Left lung (tissue), 4 donors: ENCODE measurements at regions not wholly inside any gene's neighbourhood (a gene's known extent, or its start where the extent isn't known, plus 50 kb on each side); places are given as distances from the start of the nearest gene placed in this dataset.

Experiments
- ATAC-seq: fragments of 200-7000 bp; cut with Tn5 transposase; one replicate; pipeline ENCODE4 v1.9.1; 2020; ENCODE audit warnings: moderate library complexity
- DNase-seq, 4 donors: peaks; one replicate each; pipeline ENCODE4 v3.0.0-alpha.2; 2013 to 2020
- H3K27ac ChIP-seq, 2 donors: fragments of 200-600 bp; sonication (generic) in 1 of 2; one replicate each; pipeline versions ENCODE4 v1.5.0 to v1.8.0; 2020 to 2021
- H3K27me3 ChIP-seq, 2 donors: fragments of 200-600 bp; sonication (generic) in 1 of 2; one replicate each; pipeline versions ENCODE4 v1.5.0 to v1.8.0; 2020 to 2021
- H3K36me3 ChIP-seq, 2 donors: fragments of 200-600 bp; sonication (generic) in 1 of 2; one replicate each; pipeline versions ENCODE4 v1.5.0 to v1.8.0; 2020 to 2021
- H3K4me1 ChIP-seq, 2 donors: fragments of 200-600 bp; one replicate each; pipeline ENCODE4 v1.8.0; 2021
- H3K4me3 ChIP-seq, 2 donors: fragments of 200-600 bp; sonication (generic) in 1 of 2; one replicate each; pipeline versions ENCODE4 v1.5.0 to v1.8.0; 2020 to 2021; ENCODE audit warnings: mild to moderate bottlenecking in 1 of 2
- H3K9me3 ChIP-seq, 2 donors: fragments of 200-600 bp; sonication (generic) in 1 of 2; one replicate each; pipeline versions ENCODE4 v1.5.0 to v1.8.0; 2020 to 2021
- CTCF ChIP-seq, 2 donors: fragments of 200-600 bp; sonication (generic) in 1 of 2; IDR thresholded peaks; one replicate each; pipeline versions ENCODE4 v1.5.0 to v1.8.0; 2021; ENCODE audit warnings: antibody characterized with exemption in 2 of 2
- intact Hi-C, 2 donors: fragments of 100-400 bp; cut with DNase I; formaldehyde crosslinking; loops; one replicate each; pipeline versions ENCODE4 v1.11.2 to v1.14.2; 2022
- donor health status: DM: no; HTN: yes; CAD: no.
- donor health status: DM: no; HTN: no; CAD: no.

GRCh38 chr13:22091971-22092300 lies 421.1 kb downstream of the FGF9 start:
- intact Hi-C loops = no loop called here
- no peak for DNase-seq
- Histone ChIP-seq H3K27me3 (no peaks in the 10 kb centered on the region), H3K4me3 (no peak overlapping the region), H3K9me3 (no peaks in the 10 kb centered on the region), H3K4me1 (peaks cover 3% of the 10 kb centered on the region in 2 donors), H3K27ac (peak overlapping the region in 1 of 2 donors; percentile 39), H3K36me3 (no peaks in the 10 kb centered on the region)
- peak; percentile 9 for ATAC-seq
- no peak for TF ChIP-seq CTCF (IDR thresholded peaks at IDR 0.05)

GRCh38 chr13:22092791-22093560 lies 422.1 kb downstream of the FGF9 start:
- Histone ChIP-seq H3K9me3 (no peaks in the 10 kb centered on the region), H3K4me1 (peaks cover 0 to 3% of the 10 kb centered on the region in 2 donors), H3K4me3 (no peak overlapping the region), H3K36me3 (no peaks in the 10 kb centered on the region), H3K27ac (no peak overlapping the region), H3K27me3 (no peaks in the 10 kb centered on the region)
- no peak for TF ChIP-seq CTCF (IDR thresholded peaks at IDR 0.05)
- ATAC-seq = no peak
- intact Hi-C loops = no loop called here
- DNase-seq = no peak

- peaks cover 0 to 6% of the 10 kb centered on the region in 2 donors for H3K9me3 ChIP-seq
- intact Hi-C loops = no loop called here
- no peak overlapping the region for H3K4me3 ChIP-seq
- H3K27me3 ChIP-seq = no peaks in the 10 kb centered on the region
- no peak for TF ChIP-seq CTCF (IDR thresholded peaks at IDR 0.05)
- DNase-seq (no peak), ATAC-seq (no peak)
- no peaks in the 10 kb centered on the region for H3K36me3 ChIP-seq
- no peak overlapping the region for H3K27ac ChIP-seq
- H3K4me1 ChIP-seq = peaks cover 0 to 3% of the 10 kb centered on the region in 2 donors
Observed at GRCh38 chr13:22095794-22096193, 424.9 kb downstream of the FGF9 start.

- Histone ChIP-seq H3K4me3 (no peak overlapping the region), H3K9me3 (peaks cover 0 to 6% of the 10 kb centered on the region in 2 donors), H3K27me3 (no peaks in the 10 kb centered on the region), H3K4me1 (no peaks in the 10 kb centered on the region), H3K27ac (no peak overlapping the region), H3K36me3 (no peaks in the 10 kb centered on the region)
- ATAC-seq = no peak
- TF ChIP-seq CTCF (IDR thresholded peaks at IDR 0.05) = no peak
- intact Hi-C loops = no loop called here
- peak in 1 of 4 donors; percentile 24 for DNase-seq
Observed at GRCh38 chr13:22099585-22099984, 428.7 kb downstream of the FGF9 start.

- Histone ChIP-seq H3K4me3 (no peak overlapping the region), H3K9me3 (peaks cover 0 to 6% of the 10 kb centered on the region in 2 donors), H3K27ac (no peak overlapping the region), H3K27me3 (no peaks in the 10 kb centered on the region), H3K4me1 (no peaks in the 10 kb centered on the region), H3K36me3 (no peaks in the 10 kb centered on the region)
- ATAC-seq = no peak
- intact Hi-C loops = no loop called here
- peak in 1 of 4 donors; percentile 54 for DNase-seq
- TF ChIP-seq CTCF (IDR thresholded peaks at IDR 0.05) = no peak
Observed at GRCh38 chr13:22102271-22102670, 431.4 kb downstream of the FGF9 start.
